ENCODE measurements at regions not wholly inside any gene's neighbourhood (a gene's known extent, or its start where the extent isn't known, plus 50 kb on each side); places are given as distances from the start of the nearest gene placed in this dataset.

GRCh38 chr6:112770308-112770707, 423.2 kb downstream of the RFPL4B start:
- DNase-seq (ENCODE audit: low spot score), result no peak
- H3K9me3 ChIP-seq (ENCODE audit: control insufficient read depth in 4 of 4, low read length in 3 of 4), result peaks cover 0 to 3% (median 0%) of the 10 kb centered on the region in 4 donors
- peaks cover 0 to 6% (median 0%) of the 10 kb centered on the region in 4 donors for H3K27me3 ChIP-seq (ENCODE audit: control insufficient read depth in 4 of 4, insufficient read depth in 4 of 4, low read length in 3 of 4)
- WGBS, result 36% methylated on average over 2 of the region's 2 CpGs
- no peaks in the 10 kb centered on the region for H3K36me3 ChIP-seq (ENCODE audit: control insufficient read depth in 4 of 4, insufficient read depth in 3 of 4, low read depth in 1 of 4, low read length in 3 of 4)
- no peak overlapping the region for H3K9ac ChIP-seq (ENCODE audit: low read depth in 1 of 2, low read length in 2 of 2)
- H3K27ac ChIP-seq (ENCODE audit: low read depth in 1 of 2, low read length in 2 of 2), result no peak overlapping the region
- H3K4me3 ChIP-seq (ENCODE audit: low read depth in 1 of 3, low read length in 3 of 3), result no peak overlapping the region
- H3K4me1 ChIP-seq (ENCODE audit: control insufficient read depth in 4 of 4, insufficient read depth in 4 of 4, low read length in 3 of 4), result no peaks in the 10 kb centered on the region
- TF ChIP-seq EGR1 (IDR thresholded peaks at IDR 0.05; ENCODE audit: low read depth in 2 of 2) (no peak), GABPA (IDR thresholded peaks at IDR 0.05 in 1 of 2, conservative IDR thresholded peaks at IDR 0.05 in 1 of 2) (no peak), FOXA2 (IDR thresholded peaks at IDR 0.05) (no peak), ZBTB33 (IDR thresholded peaks at IDR 0.05) (no peak), NR2F2 (IDR thresholded peaks at IDR 0.05) (no peak), HNF4G (IDR thresholded peaks at IDR 0.05) (no peak), SP1 (IDR thresholded peaks at IDR 0.05) (no peak), RXRA (IDR thresholded peaks at IDR 0.05) (no peak), FOXA1 (IDR thresholded peaks at IDR 0.05) (no peak), RAD21 (IDR thresholded peaks at IDR 0.05) (no peak)
- TF ChIP-seq, protein P1, sequence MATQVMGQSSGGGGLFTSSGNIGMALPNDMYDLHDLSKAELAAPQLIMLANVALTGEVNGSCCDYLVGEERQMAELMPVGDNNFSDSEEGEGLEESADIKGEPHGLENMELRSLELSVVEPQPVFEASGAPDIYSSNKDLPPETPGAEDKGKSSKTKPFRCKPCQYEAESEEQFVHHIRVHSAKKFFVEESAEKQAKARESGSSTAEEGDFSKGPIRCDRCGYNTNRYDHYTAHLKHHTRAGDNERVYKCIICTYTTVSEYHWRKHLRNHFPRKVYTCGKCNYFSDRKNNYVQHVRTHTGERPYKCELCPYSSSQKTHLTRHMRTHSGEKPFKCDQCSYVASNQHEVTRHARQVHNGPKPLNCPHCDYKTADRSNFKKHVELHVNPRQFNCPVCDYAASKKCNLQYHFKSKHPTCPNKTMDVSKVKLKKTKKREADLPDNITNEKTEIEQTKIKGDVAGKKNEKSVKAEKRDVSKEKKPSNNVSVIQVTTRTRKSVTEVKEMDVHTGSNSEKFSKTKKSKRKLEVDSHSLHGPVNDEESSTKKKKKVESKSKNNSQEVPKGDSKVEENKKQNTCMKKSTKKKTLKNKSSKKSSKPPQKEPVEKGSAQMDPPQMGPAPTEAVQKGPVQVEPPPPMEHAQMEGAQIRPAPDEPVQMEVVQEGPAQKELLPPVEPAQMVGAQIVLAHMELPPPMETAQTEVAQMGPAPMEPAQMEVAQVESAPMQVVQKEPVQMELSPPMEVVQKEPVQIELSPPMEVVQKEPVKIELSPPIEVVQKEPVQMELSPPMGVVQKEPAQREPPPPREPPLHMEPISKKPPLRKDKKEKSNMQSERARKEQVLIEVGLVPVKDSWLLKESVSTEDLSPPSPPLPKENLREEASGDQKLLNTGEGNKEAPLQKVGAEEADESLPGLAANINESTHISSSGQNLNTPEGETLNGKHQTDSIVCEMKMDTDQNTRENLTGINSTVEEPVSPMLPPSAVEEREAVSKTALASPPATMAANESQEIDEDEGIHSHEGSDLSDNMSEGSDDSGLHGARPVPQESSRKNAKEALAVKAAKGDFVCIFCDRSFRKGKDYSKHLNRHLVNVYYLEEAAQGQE (IDR thresholded peaks at IDR 0.05), result no peak
- TF ChIP-seq, protein P2, sequence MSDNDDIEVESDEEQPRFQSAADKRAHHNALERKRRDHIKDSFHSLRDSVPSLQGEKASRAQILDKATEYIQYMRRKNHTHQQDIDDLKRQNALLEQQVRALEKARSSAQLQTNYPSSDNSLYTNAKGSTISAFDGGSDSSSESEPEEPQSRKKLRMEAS (IDR thresholded peaks at IDR 0.05), result no peak

GRCh38 chr6:112773187-112773586, 426.1 kb downstream of the RFPL4B start:
- H3K36me3 ChIP-seq (ENCODE audit: control insufficient read depth in 4 of 4, insufficient read depth in 3 of 4, low read depth in 1 of 4, low read length in 3 of 4), result no peaks in the 10 kb centered on the region
- H3K4me3 ChIP-seq (ENCODE audit: low read depth in 1 of 3, low read length in 3 of 3), result no peak overlapping the region
- no peak overlapping the region for H3K9ac ChIP-seq (ENCODE audit: low read depth in 1 of 2, low read length in 2 of 2)
- H3K9me3 ChIP-seq (ENCODE audit: control insufficient read depth in 4 of 4, low read length in 3 of 4), result no peaks in the 10 kb centered on the region
- no peak overlapping the region for H3K27ac ChIP-seq (ENCODE audit: low read depth in 1 of 2, low read length in 2 of 2)
- H3K4me1 ChIP-seq (ENCODE audit: control insufficient read depth in 4 of 4, insufficient read depth in 4 of 4, low read length in 3 of 4), result no peaks in the 10 kb centered on the region
- no peak for DNase-seq (ENCODE audit: low spot score)
- 0% methylated on average over 1 of the region's 1 CpG for WGBS
- H3K27me3 ChIP-seq (ENCODE audit: control insufficient read depth in 4 of 4, insufficient read depth in 4 of 4, low read length in 3 of 4), result peaks cover 0 to 6% (median 0%) of the 10 kb centered on the region in 4 donors
- TF ChIP-seq RXRA (IDR thresholded peaks at IDR 0.05) (no peak), HNF4A (conservative IDR thresholded peaks at IDR 0.05) (no peak), GABPA (IDR thresholded peaks at IDR 0.05 in 1 of 2, conservative IDR thresholded peaks at IDR 0.05 in 1 of 2) (no peak), ZBTB33 (IDR thresholded peaks at IDR 0.05) (no peak), NR2F2 (IDR thresholded peaks at IDR 0.05) (no peak), FOXA1 (IDR thresholded peaks at IDR 0.05) (no peak), FOXA2 (IDR thresholded peaks at IDR 0.05) (no peak), RAD21 (IDR thresholded peaks at IDR 0.05) (no peak), EGR1 (IDR thresholded peaks at IDR 0.05; ENCODE audit: low read depth in 2 of 2) (no peak), ATF3 (IDR thresholded peaks at IDR 0.05) (no peak), SP1 (IDR thresholded peaks at IDR 0.05) (no peak), JUND (IDR thresholded peaks at IDR 0.05) (no peak), HNF4G (IDR thresholded peaks at IDR 0.05) (no peak), YY1 (IDR thresholded peaks at IDR 0.05) (no peak)
- TF ChIP-seq, protein P1 (IDR thresholded peaks at IDR 0.05), result no peak
- TF ChIP-seq, protein P2 (IDR thresholded peaks at IDR 0.05), result no peak
- TF ChIP-seq, protein P3, sequence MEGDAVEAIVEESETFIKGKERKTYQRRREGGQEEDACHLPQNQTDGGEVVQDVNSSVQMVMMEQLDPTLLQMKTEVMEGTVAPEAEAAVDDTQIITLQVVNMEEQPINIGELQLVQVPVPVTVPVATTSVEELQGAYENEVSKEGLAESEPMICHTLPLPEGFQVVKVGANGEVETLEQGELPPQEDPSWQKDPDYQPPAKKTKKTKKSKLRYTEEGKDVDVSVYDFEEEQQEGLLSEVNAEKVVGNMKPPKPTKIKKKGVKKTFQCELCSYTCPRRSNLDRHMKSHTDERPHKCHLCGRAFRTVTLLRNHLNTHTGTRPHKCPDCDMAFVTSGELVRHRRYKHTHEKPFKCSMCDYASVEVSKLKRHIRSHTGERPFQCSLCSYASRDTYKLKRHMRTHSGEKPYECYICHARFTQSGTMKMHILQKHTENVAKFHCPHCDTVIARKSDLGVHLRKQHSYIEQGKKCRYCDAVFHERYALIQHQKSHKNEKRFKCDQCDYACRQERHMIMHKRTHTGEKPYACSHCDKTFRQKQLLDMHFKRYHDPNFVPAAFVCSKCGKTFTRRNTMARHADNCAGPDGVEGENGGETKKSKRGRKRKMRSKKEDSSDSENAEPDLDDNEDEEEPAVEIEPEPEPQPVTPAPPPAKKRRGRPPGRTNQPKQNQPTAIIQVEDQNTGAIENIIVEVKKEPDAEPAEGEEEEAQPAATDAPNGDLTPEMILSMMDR (IDR thresholded peaks at IDR 0.05; ENCODE audit: low read depth, low read length, missing input control), result no peak
